Neural cell (in vitro differentiated cells): ENCODE measurements at regions not wholly inside any gene's neighbourhood (a gene's known extent, or its start where the extent isn't known, plus 50 kb on each side); places are given as distances from the start of the nearest gene placed in this dataset.

Source experiments
- H2AFZ ChIP-seq: fragments of 200-600, 300-800 bp; sonication (generic), shearing (Covaris generic); 2 replicates; pipeline ENCODE4 v1.6.0; 2014; ENCODE audit warnings: low read depth, mild to moderate bottlenecking, antibody characterized with exemption, low read length, moderate library complexity
- H3F3A ChIP-seq: fragments of 200-600 bp; shearing (Covaris generic); 2 replicates; pipeline ENCODE4 v1.6.1; 2016; ENCODE audit warnings: mild to moderate bottlenecking, moderate library complexity, mixed read lengths, antibody characterized with exemption, low read length; ENCODE audit not compliant: insufficient read depth, poor library complexity, severe bottlenecking
- H3K27ac ChIP-seq: fragments of 200-600, 300-800 bp; sonication (generic), shearing (Covaris generic); 2 replicates; pipeline ENCODE4 v1.5.1; 2014; ENCODE audit warnings: mild to moderate bottlenecking, low read length, moderate library complexity
- H3K27me3 ChIP-seq: fragments of 300-800, 200-600 bp; sonication (generic), shearing (Covaris generic); 2 replicates; pipeline ENCODE4 v1.6.0; 2014; ENCODE audit warnings: mild to moderate bottlenecking, low read depth, low read length, moderate library complexity; ENCODE audit not compliant: insufficient read depth
- H3K36me3 ChIP-seq: fragments of 300-800, 200-600 bp; sonication (generic), shearing (Covaris generic); 2 replicates; pipeline ENCODE4 v1.5.1; 2014; ENCODE audit warnings: mild to moderate bottlenecking, antibody characterized with exemption, low read length, moderate library complexity; ENCODE audit not compliant: insufficient read depth
- H3K4me2 ChIP-seq: fragments of 300-800, 200-600 bp; sonication (generic), shearing (Covaris generic); 2 replicates; pipeline ENCODE4 v1.6.0; 2014; ENCODE audit warnings: mild to moderate bottlenecking, low read length
- H3K4me3 ChIP-seq: fragments of 300-800, 200-600 bp; sonication (generic), shearing (Covaris generic); 2 replicates; pipeline ENCODE4 v1.5.1; 2014; ENCODE audit warnings: mild to moderate bottlenecking, low read length, moderate library complexity
- H3K79me2 ChIP-seq: fragments of 200-600 bp; shearing (Covaris generic); replicated peaks from 2 replicates; pipeline ENCODE4 v1.6.0; 2014; ENCODE audit warnings: mild to moderate bottlenecking, low read length, moderate library complexity; ENCODE audit not compliant: insufficient read depth
- H3K9ac ChIP-seq: fragments of 300-800, 200-600 bp; sonication (generic), shearing (Covaris generic); 2 replicates; pipeline ENCODE4 v1.6.1; 2016; ENCODE audit warnings: mild to moderate bottlenecking, low read length, mixed read lengths
- H3K9me2 ChIP-seq: fragments of 200-600 bp; shearing (Covaris generic); 2 replicates; pipeline ENCODE4 v1.6.1; 2016; ENCODE audit warnings: mild to moderate bottlenecking, low read length, mixed read lengths; ENCODE audit not compliant: insufficient read depth
- H3K9me3 ChIP-seq: fragments of 200-600, 300-800 bp; sonication (generic), shearing (Covaris generic); 2 replicates; pipeline ENCODE4 v1.6.1; 2016; ENCODE audit warnings: mild to moderate bottlenecking, mixed run types, low read length, moderate library complexity, mixed read lengths
- H4K20me1 ChIP-seq: fragments of 200-600 bp; shearing (Covaris generic); 2 replicates; pipeline ENCODE4 v1.6.1; 2016; ENCODE audit warnings: mild to moderate bottlenecking, mixed run types; ENCODE audit not compliant: insufficient read depth
- EP300 ChIP-seq: fragments of 450-650 bp; conservative IDR thresholded peaks from 2 replicates; pipeline ENCODE4 v1.6.1; 2014; ENCODE audit warnings: antibody characterized with exemption, mild to moderate bottlenecking, moderate library complexity; ENCODE audit not compliant: poor library complexity, severe bottlenecking
- EZH2 ChIP-seq: fragments of 200-600, 300-800 bp; shearing (Covaris generic), sonication (generic); IDR thresholded peaks from 2 replicates; pipeline ENCODE4 v1.6.1; 2014; ENCODE audit warnings: antibody characterized with exemption, low read length, borderline replicate concordance, mild to moderate bottlenecking; ENCODE audit not compliant: insufficient read depth, poor library complexity, severe bottlenecking
- MXI1 ChIP-seq: fragments of 450-650 bp; conservative IDR thresholded peaks from 2 replicates; pipeline ENCODE4 v1.6.1; 2014; ENCODE audit warnings: antibody characterized with exemption, mild to moderate bottlenecking; ENCODE audit not compliant: poor library complexity, severe bottlenecking
- POLR2AphosphoS5 ChIP-seq: IDR thresholded peaks from 2 replicates; pipeline ENCODE4 v1.6.1; 2012
- RAD21 ChIP-seq: fragments of 450-650 bp; conservative IDR thresholded peaks from 2 replicates; pipeline ENCODE4 v1.6.1; 2014; ENCODE audit warnings: antibody characterized with exemption, mild to moderate bottlenecking, moderate library complexity
- REST ChIP-seq: IDR thresholded peaks from 2 replicates; pipeline ENCODE4 v1.6.1; 2012; ENCODE audit warnings: borderline replicate concordance
- SMC3 ChIP-seq: fragments of 450-650 bp; conservative IDR thresholded peaks from 2 replicates; pipeline ENCODE4 v1.6.1; 2014; ENCODE audit warnings: antibody characterized with exemption, mild to moderate bottlenecking, moderate library complexity; ENCODE audit not compliant: poor library complexity
- TAF1 ChIP-seq: IDR thresholded peaks from 2 replicates; pipeline ENCODE4 v1.6.1; 2012; ENCODE audit warnings: low read depth
- TF ChIP-seq, protein P1 (sequence below): fragments of 450-650 bp; IDR thresholded peaks from 2 replicates; pipeline ENCODE4 v1.5.1; 2014; ENCODE audit warnings: antibody characterized with exemption, mild to moderate bottlenecking, moderate library complexity; ENCODE audit not compliant: poor library complexity, severe bottlenecking

DNA sequence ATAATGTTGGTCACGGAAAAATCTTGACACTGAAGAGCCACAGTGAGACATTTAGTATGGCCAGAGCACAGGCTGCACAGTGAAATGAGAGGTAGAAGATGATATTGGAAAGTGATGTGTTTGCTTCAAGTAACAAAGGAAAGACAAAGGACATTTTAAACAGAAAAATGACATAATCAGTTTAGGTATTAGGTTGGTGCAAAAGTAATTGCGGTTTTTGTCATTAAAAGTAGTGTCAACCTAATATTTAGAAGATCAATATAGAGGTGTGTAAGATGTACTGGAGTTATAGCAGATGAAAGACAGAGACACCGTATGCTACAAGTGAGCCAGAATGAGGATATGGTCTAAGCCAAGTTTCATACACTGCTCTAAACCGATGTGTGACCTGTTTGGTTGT lies 253.0 kb upstream of the PPFIA2 start:
- Histone ChIP-seq H2AFZ (no peak overlapping the region), H3K36me3 (no peaks in the 10 kb centered on the region), H3K27me3 (no peaks in the 10 kb centered on the region), H3K4me3 (no peak overlapping the region), H3K9ac (no peak overlapping the region), H3K9me3 (no peaks in the 10 kb centered on the region), H3K4me2 (no peak overlapping the region), H3F3A (no peaks in the 10 kb centered on the region), H3K79me2 (no peaks in the 10 kb centered on the region), H3K9me2 (no peaks in the 10 kb centered on the region), H4K20me1 (no peaks in the 10 kb centered on the region), H3K27ac (no peak overlapping the region)
- TF ChIP-seq TAF1 (no peak), POLR2AphosphoS5 (no peak), REST (no peak), MXI1 (no peak), EZH2 (no peak), EP300 (no peak), RAD21 (no peak), SMC3 (no peak)
- TF ChIP-seq, protein P1, sequence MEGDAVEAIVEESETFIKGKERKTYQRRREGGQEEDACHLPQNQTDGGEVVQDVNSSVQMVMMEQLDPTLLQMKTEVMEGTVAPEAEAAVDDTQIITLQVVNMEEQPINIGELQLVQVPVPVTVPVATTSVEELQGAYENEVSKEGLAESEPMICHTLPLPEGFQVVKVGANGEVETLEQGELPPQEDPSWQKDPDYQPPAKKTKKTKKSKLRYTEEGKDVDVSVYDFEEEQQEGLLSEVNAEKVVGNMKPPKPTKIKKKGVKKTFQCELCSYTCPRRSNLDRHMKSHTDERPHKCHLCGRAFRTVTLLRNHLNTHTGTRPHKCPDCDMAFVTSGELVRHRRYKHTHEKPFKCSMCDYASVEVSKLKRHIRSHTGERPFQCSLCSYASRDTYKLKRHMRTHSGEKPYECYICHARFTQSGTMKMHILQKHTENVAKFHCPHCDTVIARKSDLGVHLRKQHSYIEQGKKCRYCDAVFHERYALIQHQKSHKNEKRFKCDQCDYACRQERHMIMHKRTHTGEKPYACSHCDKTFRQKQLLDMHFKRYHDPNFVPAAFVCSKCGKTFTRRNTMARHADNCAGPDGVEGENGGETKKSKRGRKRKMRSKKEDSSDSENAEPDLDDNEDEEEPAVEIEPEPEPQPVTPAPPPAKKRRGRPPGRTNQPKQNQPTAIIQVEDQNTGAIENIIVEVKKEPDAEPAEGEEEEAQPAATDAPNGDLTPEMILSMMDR, result no peak

GRCh38 chr12:82009524-82009923 lies 250.4 kb upstream of the PPFIA2 start:
- Histone ChIP-seq H3K9me3 (no peaks in the 10 kb centered on the region), H3K27me3 (no peaks in the 10 kb centered on the region), H3K27ac (no peak overlapping the region), H4K20me1 (no peaks in the 10 kb centered on the region), H3K9ac (no peak overlapping the region), H3F3A (no peaks in the 10 kb centered on the region), H3K4me3 (no peak overlapping the region), H3K36me3 (no peaks in the 10 kb centered on the region), H3K4me2 (no peak overlapping the region), H3K79me2 (no peaks in the 10 kb centered on the region), H3K9me2 (no peaks in the 10 kb centered on the region), H2AFZ (no peak overlapping the region)
- TF ChIP-seq POLR2AphosphoS5, result no peak
- TF ChIP-seq TAF1, result no peak
- TF ChIP-seq SMC3, result no peak
- no peak for TF ChIP-seq EZH2
- TF ChIP-seq, protein P1, result no peak
- TF ChIP-seq EP300, result no peak
- TF ChIP-seq MXI1, result no peak
- TF ChIP-seq RAD21, result no peak
- TF ChIP-seq REST, result no peak
